Loucy (cell line): ENCODE measurements at regions not wholly inside any gene's neighbourhood (a gene's known extent, or its start where the extent isn't known, plus 50 kb on each side); places are given as distances from the start of the nearest gene placed in this dataset.

Source experiments
- EZH2phosphoT487 ChIP-seq: fragments of 200-600 bp; IDR thresholded peaks from 2 replicates; pipeline ENCODE4 v1.6.1; 2018; ENCODE audit warnings: antibody characterized with exemption, mild to moderate bottlenecking, moderate library complexity, borderline replicate concordance
- TF ChIP-seq, protein P1 (sequence below): fragments of 200-600 bp; sonication (generic); conservative IDR thresholded peaks from 2 replicates; pipeline ENCODE4 v1.5.1; 2014; ENCODE audit warnings: mild to moderate bottlenecking, antibody characterized with exemption, low read length

DNA sequence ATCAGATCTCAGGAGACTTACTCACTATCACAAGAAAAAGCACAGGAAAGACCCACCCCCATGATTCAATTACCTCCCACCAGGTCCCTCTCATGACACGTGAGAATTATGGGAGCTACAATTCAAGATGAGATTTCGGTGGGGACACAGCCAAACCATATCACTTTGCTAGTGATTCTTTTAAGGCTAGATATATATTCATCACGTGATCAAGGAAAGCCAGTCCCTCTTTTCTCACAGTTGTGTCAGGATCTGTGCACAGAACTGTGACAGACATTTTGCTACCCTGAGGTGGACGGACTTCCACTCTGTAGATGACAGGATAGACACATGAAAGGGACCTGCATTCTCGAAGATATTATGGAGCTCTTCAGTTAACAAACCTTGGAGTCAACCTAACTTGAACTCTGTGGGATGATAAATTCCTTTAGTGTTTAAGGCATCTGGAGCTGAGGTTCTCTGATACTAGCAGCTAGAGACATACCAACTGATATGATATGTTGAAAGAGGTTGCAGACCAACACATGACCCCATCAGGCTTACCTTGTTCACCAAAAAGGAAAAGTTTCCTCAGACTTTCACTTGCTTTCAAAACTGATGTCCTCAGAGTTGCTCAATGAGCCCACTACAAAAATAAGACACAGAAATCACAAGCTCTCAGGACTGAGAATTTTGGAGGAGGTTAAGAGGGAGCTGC, 66.3 kb upstream of the SCG2 start:
- TF ChIP-seq EZH2phosphoT487: no peak
- TF ChIP-seq, protein P1, sequence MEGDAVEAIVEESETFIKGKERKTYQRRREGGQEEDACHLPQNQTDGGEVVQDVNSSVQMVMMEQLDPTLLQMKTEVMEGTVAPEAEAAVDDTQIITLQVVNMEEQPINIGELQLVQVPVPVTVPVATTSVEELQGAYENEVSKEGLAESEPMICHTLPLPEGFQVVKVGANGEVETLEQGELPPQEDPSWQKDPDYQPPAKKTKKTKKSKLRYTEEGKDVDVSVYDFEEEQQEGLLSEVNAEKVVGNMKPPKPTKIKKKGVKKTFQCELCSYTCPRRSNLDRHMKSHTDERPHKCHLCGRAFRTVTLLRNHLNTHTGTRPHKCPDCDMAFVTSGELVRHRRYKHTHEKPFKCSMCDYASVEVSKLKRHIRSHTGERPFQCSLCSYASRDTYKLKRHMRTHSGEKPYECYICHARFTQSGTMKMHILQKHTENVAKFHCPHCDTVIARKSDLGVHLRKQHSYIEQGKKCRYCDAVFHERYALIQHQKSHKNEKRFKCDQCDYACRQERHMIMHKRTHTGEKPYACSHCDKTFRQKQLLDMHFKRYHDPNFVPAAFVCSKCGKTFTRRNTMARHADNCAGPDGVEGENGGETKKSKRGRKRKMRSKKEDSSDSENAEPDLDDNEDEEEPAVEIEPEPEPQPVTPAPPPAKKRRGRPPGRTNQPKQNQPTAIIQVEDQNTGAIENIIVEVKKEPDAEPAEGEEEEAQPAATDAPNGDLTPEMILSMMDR: no peak
